NCI-H446 (cell line): ENCODE measurements at regions not wholly inside any gene's neighbourhood (a gene's known extent, or its start where the extent isn't known, plus 50 kb on each side); places are given as distances from the start of the nearest gene placed in this dataset.

Source experiments
- DNase-seq, 2 experiments: peaks; one replicate each; lab custom pipeline; 2025; lab: John Stamatoyannopoulos, UW

DNA sequence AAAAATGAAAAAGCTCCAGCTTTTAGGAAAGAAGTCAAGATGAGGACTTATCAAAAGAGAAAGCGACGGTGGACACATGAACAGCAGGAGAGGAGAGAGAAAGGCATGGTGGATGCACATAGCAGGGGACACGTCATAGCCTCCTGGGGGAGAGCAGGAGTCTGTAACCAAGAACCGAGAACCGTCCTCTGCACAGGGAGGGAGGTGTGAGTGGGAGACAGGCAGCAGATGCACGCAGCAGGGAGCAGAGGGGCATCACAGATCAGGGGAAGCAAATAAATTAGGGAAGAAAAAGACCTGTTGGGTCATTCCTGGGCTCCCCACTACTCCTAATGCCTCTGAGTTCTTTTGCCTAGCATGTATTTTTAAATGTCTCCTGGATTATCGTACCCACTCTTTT is 138.1 kb upstream of the RMST start:
- DNase-seq = no peak

- DNase-seq = no peak
Measured at GRCh38 chr12:97335115-97335514, 127.5 kb upstream of the RMST start.

GRCh38 chr12:97336900-97337751 is 125.5 kb upstream of the RMST start:
- DNase-seq = no peak

DNA sequence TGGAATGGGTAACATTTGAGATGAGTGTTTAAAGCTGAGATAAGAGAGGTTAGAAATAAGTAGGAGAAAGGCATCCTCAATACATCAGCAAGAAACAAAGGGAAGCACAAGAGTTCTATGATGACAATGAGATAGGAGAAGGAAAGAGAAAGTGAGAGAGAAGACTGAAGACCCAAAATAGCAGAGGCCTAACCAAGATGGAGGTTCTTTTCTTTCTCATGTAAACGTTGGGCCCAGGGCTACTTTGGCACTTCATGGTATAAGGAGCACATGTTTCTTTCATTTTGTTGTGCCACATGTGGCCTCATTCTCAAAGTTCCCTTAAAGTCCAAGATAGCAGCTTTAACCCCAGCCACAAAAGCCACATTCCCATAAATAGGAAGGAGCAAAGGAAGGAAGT is 120.5 kb upstream of the RMST start:
- DNase-seq = no peak

GRCh38 chr12:97347956-97348355 is 114.6 kb upstream of the RMST start:
- no peak for DNase-seq

DNA sequence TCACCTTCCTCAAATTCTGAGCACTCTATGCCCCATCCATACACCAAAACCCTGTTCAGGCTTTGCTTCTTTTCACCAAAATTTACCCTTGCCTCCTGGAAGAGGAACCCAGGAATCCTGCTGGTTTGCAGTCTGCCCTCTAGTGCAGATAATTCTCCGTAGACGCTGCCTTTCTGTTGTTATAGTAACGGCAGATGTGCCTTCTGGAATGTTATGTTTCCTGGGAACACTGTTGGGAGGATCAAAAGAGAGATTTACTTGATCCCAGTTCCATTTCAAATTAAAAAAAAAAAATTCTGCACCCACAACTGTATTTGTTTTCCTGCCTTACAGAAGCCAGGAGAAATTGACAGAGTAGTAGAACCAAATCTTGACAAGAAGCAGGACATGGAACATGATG is 104.2 kb upstream of the RMST start:
- DNase-seq = no peak

- DNase-seq = no peak
Measured at GRCh38 chr12:97359021-97359690, 103.4 kb upstream of the RMST start.

- DNase-seq = no peak
Measured at GRCh38 chr12:97363693-97364092, 98.9 kb upstream of the RMST start.

DNA sequence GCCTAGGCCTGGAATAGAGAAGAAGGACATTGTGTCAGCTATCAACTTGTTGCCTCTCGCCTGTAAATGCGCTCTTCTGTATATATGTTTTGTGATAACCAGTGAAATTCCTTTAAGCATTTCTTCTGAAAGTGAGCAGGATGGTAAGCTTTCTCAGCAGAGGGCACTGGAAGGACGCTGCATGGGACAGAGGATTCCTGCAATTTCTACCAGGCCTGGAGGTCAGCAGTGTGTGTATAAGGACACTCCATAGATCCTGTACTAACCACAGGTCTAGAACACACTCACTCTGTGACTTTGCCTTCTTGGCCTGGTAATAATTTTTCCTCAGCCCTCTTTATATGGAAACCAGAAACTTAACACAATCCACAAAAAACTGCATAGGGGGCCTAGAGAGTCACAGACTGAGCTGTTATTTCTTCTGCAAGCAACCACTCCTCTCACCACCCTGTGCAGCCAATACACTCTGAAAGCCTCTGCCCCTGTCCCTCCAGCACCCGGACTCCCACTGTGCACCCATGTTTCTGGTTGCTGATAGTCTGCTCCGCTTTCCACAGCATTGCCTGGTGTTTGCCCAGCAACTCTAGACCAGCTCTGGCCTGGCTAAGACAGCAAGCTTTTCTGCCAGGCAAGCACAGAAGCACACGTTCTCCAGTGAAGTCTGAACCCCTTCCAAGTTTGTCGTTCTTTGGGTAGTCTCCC is 94.0 kb upstream of the RMST start:
- DNase-seq = peak in 1 of 2 experiments; percentile 27

DNA sequence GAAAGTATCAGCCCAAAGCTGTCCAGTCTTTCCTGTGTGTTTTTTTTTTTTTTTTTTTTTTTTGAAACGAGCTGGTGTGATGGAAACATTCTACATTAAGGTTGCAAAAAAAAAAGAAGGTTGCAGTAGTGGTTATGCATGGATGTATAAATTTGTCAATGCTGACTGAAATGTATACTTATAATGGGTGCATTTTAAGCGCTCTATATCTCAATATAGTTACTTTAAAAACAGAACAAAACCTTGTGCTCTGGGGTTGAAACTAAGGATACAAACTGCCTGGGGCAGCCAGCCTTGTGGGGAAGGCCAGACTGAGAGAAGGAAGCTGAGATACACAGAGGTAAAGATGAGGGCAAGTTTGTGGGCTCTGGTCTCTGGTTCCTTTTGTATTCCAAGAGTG is 87.3 kb upstream of the RMST start:
- DNase-seq = no peak

GRCh38 chr12:97380440-97380839 is 82.2 kb upstream of the RMST start:
- DNase-seq = no peak

- DNase-seq = no peak
Measured at GRCh38 chr12:97385121-97385520, 77.5 kb upstream of the RMST start.

DNA sequence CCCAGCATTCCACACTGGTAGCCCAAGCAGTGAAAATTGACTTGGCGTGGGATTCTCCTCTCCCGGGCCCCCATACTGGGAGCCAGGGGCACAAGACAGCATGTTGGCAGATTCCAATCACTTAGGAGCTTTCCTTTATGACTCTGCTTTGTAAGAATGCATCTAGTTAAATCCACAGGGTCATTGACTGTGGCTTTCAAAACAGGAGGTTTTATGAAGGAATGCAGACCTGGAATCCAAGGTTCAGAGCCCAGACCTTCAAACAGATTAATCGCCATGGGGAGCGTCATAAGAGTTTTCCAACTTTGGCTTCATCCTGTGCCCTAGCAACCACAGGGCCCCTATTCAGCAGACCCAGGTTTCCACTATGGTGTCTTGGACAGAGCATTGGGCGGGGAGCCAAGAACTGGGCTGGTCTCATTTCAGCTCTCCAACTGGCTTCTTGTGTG is 76.4 kb upstream of the RMST start:
- peak; percentile 32 to 78 for DNase-seq

GRCh38 chr12:97387844-97388243 is 74.8 kb upstream of the RMST start:
- DNase-seq = no peak

DNA sequence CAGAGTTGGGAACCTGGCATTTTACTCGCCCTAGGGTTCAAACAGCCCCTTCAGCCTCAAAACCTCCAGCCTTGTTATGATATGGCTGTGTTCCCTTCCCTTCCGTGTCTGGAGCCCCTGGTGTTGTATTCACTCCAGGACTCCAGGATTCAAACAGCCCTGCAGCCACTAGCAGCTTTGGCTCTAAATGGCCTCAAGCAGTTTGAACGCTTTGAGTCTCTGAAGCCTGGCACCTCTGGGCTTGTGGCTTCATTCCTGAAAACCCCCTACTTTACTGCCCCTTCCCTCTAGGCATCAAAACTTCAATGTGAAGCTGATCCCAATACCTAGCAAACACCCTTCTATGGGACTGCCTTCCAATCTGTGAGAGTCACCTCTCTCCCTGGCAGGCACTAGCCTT is 67.9 kb upstream of the RMST start:
- no peak for DNase-seq

DNA sequence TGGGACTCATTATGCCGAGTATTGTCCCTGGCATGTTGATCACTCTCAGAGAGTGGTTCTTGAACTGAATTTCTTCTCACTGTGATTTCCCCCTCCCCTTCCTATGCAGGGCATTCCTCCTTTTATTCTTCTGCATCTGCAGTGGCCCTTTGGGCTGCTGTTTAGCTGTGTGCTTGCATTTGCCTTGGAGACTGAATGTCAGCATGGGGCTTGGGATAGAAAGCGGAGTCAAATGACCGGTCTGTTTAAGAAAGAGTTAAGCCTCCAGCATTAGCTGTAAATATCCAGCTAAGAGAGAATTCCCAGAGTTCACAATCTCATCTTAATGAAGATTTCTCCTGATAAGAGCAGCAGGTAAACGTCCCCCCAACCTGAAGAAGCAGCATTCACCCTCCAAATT is 65.6 kb upstream of the RMST start:
- no peak for DNase-seq

- DNase-seq = peak in 1 of 2 experiments; percentile 5
Measured at GRCh38 chr12:97398704-97399103, 63.9 kb upstream of the RMST start.

- no peak for DNase-seq
Measured at GRCh38 chr12:97404093-97404492, 58.5 kb upstream of the RMST start.

- DNase-seq = peak; percentile 59 to 82
Measured at GRCh38 chr12:97404543-97404942, 58.1 kb upstream of the RMST start.

GRCh38 chr12:97408363-97408762 is 54.2 kb upstream of the RMST start:
- no peak for DNase-seq

DNA sequence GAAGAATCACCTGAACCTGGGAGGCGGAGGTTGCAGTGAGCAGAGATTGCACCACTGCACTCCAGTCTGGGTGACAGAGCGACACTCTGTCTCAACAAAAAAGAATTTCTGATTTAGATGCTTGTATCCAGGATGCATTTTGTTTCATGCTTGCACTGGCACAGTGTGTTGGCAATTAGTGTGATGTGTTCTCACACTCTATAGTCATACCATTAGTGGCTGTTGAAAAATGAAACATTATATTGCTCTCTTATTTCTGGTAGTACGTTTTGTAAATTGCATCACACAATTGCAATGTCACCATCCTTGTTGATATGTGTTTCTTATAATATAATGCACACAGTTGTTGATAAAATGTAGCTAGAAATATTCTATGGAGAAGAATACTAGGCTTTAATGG is 51.3 kb upstream of the RMST start:
- DNase-seq = no peak
